Ishikawa (cell line): ENCODE measurements at regions not wholly inside any gene's neighbourhood (a gene's known extent, or its start where the extent isn't known, plus 50 kb on each side); places are given as distances from the start of the nearest gene placed in this dataset.

Source experiments
- CREB1 ChIP-seq: IDR thresholded peaks from 2 replicates; pipeline ENCODE4 v1.6.1; 2012; ENCODE audit warnings: low read depth
- EGR1 ChIP-seq: IDR thresholded peaks from 2 replicates; pipeline ENCODE4 v1.6.1; 2012
- MAX ChIP-seq: IDR thresholded peaks from 2 replicates; pipeline ENCODE4 v1.6.1; 2012
- TAF1 ChIP-seq: IDR thresholded peaks from 2 replicates; pipeline ENCODE4 v1.6.1; 2012; ENCODE audit warnings: low read depth, mild to moderate bottlenecking

- TF ChIP-seq EGR1 = no peak
- no peak for TF ChIP-seq TAF1
- TF ChIP-seq CREB1 = no peak
- no peak for TF ChIP-seq MAX
Measured at GRCh38 chr4:58252656-58253055, 1142.5 kb upstream of the IGFBP7 start.
